HG02798 (cell line): ENCODE measurements at regions not wholly inside any gene's neighbourhood (a gene's known extent, or its start where the extent isn't known, plus 50 kb on each side); places are given as distances from the start of the nearest gene placed in this dataset.

ENCODE experiments used
- ATAC-seq: cut with Tn5 transposase; IDR thresholded peaks from one replicate; pipeline ENCODE4 v1.9.1; 2021; ENCODE audit warnings: mild to moderate bottlenecking; ENCODE audit not compliant: unreplicated experiment, poor library complexity

GRCh38 chr15:81558056-81558455 lies 184.0 kb upstream of the TMC3 start:
- no peak for ATAC-seq

GRCh38 chr15:81555346-81555745 lies 181.3 kb upstream of the TMC3 start:
- no peak for ATAC-seq

DNA sequence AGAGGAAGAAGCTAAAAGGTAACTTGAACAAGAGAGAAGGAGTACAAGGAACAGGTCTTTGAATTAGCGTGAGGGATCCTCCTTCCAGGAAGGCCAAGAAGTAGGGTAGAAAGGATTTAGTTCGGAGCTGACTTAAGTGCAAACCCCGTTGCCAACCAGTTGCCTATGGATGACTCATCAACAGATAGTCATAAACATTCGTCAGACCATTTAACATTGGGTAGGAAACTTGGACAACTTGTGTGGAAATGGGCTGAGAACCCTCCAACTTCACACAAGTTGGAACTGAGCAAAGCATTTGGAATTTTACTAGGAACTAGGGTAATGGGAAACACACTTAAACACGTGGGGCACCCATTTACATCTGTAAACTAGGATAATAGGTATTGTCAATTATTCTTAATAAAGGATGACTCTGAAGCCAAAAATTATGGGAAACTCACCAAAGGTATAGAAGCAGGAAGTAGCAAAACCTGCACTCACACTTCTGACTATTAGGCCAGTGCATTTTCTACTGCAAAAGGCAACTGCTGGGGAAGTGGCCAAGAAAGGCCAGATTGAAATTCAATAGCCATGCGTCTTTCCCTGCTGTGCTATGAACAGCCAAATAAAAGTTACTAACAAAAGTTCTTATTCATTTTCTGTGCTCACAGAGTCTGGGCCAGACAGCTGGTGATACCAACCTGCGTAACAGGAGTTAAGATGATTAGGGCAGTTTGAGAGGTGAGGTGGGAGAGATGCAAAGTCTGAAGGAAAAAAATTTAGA lies 174.5 kb upstream of the TMC3 start:
- ATAC-seq, result no peak

GRCh38 chr15:81547521-81548132 lies 173.6 kb upstream of the TMC3 start:
- no peak for ATAC-seq

DNA sequence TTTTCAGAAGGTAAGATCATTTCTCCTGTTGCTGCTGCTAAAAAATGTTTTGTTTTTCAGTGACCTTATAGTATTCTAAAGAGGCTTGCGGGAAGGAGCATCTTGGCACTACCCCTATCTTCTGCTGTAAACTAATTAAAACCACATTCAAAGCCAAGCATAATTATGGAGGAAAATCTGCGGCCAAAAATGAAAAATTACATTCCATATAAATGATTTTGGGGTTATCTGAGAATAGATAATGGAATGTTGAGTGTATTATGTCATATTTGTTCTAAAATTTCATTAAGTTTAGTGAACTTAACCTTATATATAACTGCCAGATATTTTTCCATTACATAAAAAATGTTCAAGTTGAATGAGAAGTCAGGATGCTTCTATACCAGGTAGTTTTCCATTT lies 170.4 kb upstream of the TMC3 start:
- no peak for ATAC-seq

DNA sequence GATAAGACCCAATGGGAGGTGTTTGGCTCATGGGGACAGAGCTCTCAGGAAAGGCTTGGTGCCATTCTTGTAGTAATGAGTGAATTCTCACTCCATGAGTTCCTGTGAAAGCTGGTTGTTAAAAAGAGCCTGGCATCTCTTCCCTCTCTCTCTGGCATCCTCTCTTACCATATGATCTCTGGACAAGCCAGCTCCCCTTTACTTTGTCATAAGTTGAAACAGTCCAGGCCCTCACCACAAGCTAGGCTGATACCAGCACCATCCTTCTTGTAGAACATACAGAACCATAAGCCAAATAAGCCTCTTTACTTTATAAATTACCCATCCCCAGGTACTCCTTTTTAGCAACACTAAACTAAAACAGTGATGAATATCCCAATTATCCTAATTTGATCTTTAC lies 166.9 kb upstream of the TMC3 start:
- no peak for ATAC-seq

- ATAC-seq, result no peak
These were observed 162.3 kb upstream of the TMC3 start for GRCh38 chr15:81536356-81536755.

- ATAC-seq, result no peak
These were observed 160.1 kb upstream of the TMC3 start for GRCh38 chr15:81534124-81534523.

DNA sequence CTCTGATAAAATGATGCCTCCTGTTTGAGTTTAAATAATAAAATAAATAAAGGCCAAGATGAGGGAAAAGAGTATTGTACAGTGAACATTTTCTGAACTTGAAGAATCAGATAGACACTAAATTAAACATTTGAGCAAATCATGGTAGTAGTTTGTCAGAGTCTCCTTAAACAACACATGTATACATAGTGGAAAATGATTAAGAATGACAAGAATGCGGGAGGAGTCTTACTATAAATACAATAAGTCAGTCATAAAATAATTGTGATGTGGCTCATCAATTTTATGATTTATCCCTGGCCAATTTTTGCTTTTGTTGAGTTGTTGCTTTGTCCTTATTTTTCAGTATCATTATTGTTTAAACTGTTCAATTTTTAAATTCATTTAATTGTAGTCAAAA lies 158.0 kb upstream of the TMC3 start:
- ATAC-seq, result no peak

DNA sequence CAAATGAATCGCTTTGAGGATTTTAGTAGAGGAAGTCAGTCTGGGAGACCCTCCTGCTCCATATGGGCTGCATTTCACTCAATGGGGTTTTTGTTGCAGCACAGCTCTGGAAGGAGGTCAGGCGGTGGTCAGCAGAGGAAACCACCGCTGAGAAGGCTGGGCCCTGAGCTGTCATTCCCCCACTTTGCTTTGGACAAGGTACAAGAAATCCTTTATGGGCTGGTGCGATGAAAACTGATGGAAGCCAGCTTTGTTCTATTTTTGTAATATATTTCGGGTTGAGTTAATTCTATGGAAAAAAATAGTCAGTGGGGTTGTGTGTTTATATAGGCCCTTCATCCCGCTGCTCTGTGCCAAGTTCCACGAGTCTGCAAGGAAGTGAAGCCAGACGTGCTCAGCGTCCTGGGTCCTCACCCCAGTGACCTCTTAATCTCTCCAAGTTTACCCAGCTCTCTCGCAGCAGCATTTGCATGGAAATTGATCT lies 157.1 kb upstream of the TMC3 start:
- no peak for ATAC-seq

- no peak for ATAC-seq
These were observed 156.3 kb upstream of the TMC3 start for GRCh38 chr15:81530271-81530691.

DNA sequence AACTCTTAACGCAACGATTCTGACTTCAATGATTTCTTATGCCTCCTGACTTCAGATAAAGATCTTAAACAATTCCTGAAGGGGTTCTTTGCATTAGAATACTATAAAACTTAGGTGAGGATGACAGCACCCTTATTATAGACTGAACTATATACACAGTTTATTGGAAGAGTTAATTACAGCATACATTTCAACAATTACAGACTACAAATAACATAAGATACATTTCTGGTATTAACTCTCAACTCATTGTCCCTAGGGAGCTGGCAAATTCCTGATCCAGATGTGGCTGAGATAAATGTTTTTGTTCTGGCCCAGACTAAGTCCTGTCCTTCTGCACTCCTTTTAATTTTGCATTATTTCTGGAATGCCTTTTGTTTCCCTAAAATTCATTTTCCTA lies 155.5 kb upstream of the TMC3 start:
- no peak for ATAC-seq

DNA sequence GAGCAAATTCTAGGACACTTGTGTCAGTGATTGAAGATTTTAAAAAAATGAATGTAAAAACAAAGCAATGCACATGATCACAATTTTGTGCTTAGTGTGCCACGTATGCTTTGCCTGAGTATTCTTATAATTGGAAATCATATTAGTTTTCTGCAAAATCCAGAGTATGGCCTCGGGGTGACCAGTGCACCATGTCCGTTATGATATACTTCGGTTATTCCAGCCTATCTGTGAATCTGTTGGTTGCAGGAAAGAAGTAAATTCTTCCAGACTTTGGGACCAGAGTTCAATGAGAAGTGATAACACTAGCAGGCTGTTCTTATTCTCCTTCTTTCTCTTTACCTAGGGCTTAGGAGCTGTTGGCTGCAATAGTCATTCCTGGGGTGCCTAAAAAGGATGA lies 152.0 kb upstream of the TMC3 start:
- no peak for ATAC-seq

DNA sequence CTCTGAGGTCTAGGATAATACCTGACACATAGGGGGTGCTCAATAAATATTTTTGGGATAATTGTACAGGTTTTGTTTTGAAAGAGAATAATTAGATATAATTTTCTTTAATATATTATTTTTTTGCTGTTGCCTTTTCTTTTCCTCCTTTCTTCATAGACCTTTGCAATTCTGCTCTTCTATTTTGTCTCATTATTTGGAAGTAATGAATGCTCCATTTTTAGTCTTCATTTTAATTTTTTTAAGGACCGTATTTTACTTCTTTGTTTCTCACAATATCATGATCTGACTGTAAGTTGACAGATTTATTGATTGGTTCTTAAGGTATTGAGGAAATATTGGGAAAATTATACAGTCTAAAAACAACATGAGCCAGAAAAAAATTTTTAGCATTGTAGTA lies 150.5 kb upstream of the TMC3 start:
- no peak for ATAC-seq

DNA sequence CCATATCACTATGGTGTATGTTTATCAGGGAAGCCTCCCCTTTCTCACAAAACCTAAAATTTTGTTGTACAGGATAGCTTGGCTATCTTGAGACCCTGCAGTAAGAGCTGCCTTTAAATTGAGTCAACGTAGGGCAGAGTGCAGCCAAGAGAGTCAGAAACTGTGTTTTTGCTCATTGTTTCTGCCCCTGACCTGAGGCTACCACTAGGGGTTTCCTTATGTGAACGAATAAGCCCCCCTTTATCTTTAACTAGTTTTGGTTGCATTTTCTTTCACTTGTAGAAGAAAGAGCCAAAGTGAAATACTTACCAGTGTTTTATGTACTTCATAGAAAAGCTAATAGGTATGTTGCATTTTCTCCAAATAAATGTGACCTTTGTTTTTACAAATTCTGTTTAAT lies 149.9 kb upstream of the TMC3 start:
- ATAC-seq, result no peak

DNA sequence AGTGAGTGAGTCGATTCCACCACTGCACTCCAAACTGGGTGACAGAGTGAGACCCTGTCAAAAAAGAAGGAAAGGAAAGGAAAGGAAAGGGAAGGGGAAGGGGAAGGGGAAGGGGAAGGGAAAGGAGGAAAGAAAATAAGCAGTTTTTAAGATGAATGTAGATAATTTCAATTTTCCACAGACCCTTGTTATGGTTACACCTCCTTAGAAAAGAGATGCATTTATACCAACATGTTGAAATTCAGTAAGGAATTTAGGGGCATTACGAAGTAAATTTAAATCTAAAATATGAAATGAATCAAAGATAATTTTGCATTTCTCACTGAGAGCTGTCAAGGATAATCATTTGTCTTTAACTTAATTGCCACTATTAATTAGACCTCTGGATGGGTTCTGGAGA lies 146.5 kb upstream of the TMC3 start:
- ATAC-seq, result no peak

- no peak for ATAC-seq
These were observed 142.4 kb upstream of the TMC3 start for GRCh38 chr15:81516461-81516860.

DNA sequence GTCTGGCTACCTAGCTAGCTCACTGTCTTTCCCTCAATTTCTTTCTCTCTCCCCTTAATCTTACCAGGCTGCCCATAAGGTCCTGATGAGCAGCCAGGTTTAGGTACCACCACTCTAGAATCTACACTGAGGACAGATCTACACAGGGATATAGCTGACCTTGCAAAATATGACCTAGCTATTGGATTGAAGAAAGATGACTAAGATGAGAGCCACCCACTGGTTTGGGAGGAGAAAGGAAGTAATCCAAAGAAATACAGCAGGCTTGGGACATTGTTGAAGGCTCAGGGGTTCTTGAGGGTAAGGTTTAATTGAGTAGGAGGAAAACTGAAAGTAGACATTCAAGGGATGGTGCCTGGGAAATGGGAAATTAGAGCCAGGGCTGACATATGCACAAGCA lies 142.0 kb upstream of the TMC3 start:
- no peak for ATAC-seq

DNA sequence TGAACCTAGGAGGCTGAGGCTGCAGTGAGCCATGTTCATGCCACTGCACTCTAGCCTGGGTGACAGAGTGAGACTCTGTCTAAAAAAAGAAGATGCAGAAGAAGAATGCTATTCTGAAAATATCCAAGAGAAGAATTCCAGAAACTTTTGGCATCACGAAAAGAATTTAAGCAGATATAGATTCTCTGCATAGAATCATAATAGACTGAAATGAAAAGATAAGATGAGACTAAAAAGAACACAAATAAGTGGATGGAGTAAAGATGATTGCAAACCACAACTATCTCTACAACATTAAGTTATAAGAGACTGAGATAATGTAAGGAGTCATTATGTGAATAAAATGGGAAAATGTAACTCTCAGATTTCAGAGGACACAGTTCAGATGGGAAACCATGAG lies 140.7 kb upstream of the TMC3 start:
- no peak for ATAC-seq

GRCh38 chr15:81511138-81511537 lies 137.1 kb upstream of the TMC3 start:
- ATAC-seq, result no peak

DNA sequence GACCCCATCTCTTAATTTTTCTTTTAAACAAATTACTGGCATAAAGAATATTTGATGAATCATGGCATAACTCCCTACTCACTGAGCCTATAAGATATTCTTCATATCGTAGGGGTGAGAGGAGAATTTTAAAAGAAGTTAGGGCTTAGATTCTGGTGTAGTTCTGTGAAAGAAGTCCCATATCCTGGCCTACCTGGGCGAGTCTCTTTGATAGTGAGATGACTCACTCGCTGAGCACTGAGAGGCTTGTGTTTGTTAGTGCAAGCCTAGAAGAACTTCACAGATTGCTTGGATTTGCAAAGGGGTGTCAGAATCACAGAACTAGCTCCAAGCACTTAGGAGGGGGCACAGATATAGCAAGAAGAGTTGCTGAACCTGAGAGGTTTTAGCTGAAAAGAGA lies 133.8 kb upstream of the TMC3 start:
- ATAC-seq, result no peak

GRCh38 chr15:81506936-81507335 lies 132.9 kb upstream of the TMC3 start:
- ATAC-seq, result no peak
